ENCODE measurements at regions not wholly inside any gene's neighbourhood (a gene's known extent, or its start where the extent isn't known, plus 50 kb on each side); places are given as distances from the start of the nearest gene placed in this dataset.

- no peaks in the 10 kb centered on the region for H3K4me1 ChIP-seq (ENCODE audit: control insufficient read depth, insufficient read depth, low read length)
- H3K79me2 ChIP-seq (ENCODE audit: control insufficient read depth, insufficient read depth, low read length): no peaks in the 10 kb centered on the region
- no peak for TF ChIP-seq NRF1 (conservative IDR thresholded peaks at IDR 0.05; ENCODE audit: low read depth, low read length)
- no peak for TF ChIP-seq ZZZ3 (IDR thresholded peaks at IDR 0.05; ENCODE audit: control insufficient read depth, insufficient read length, low read depth)
- no peak for TF ChIP-seq GATAD2B (conservative IDR thresholded peaks at IDR 0.05; ENCODE audit: low read depth)
- TF ChIP-seq BCL3 (IDR thresholded peaks at IDR 0.05; ENCODE audit: borderline replicate concordance, insufficient read depth, low read depth, low read length, poor library complexity, severe bottlenecking): no peak
- no peak for TF ChIP-seq CBX3 (IDR thresholded peaks at IDR 0.05; ENCODE audit: borderline replicate concordance, low read depth)
- ChIA-PET POLR2A (no interaction called here), CTCF (no interaction called here), RAD21 (ENCODE audit: unreplicated experiment) (no interaction called here), SMC1A (ENCODE audit: uncharacterized antibody, unreplicated experiment) (no interaction called here)
- no peaks in the 10 kb centered on the region for H3K36me3 ChIP-seq (ENCODE audit: control insufficient read depth in 2 of 2, insufficient read depth in 2 of 2, low read length in 1 of 2)
- H3K4me2 ChIP-seq (ENCODE audit: control insufficient read depth, insufficient read depth): no peak overlapping the region
- 50% methylated on average over 2 of the region's 2 CpGs for WGBS (ENCODE audit: insufficient coverage, insufficient replicate concordance, low lambda C conversion rate, missing lambda C conversion rate)
- no peaks in the 10 kb centered on the region for H3K9me3 ChIP-seq (replicated peaks; ENCODE audit: control insufficient read depth, insufficient read depth, low read length)
- in situ Hi-C loops (cut with MboI) (no loop called here), intact Hi-C loops (cut with micrococcal nuclease; ENCODE audit: unreplicated experiment) (no loop called here)
- no peak overlapping the region for H2AFZ ChIP-seq (ENCODE audit: control insufficient read depth, low read depth, low read length)
- no peak overlapping the region for H3K9ac ChIP-seq (ENCODE audit: control insufficient read depth, insufficient read depth, low read length)
- no peaks in the 10 kb centered on the region for H3K27me3 ChIP-seq (replicated peaks in 1 of 2; ENCODE audit: control insufficient read depth in 2 of 2, insufficient read depth in 2 of 2, low read length in 1 of 2)
- ATAC-seq: no peak
- H3K4me3 ChIP-seq: no peak overlapping the region
- no peak overlapping the region for H3K27ac ChIP-seq (ENCODE audit: control insufficient read depth, insufficient read depth)
- BruUV-seq (replicated peaks): no TSS peak
- no peak for FAIRE-seq
- no peak for DNase-seq (ENCODE audit: low read depth, low spot score)
- no peaks in the 10 kb centered on the region for H4K20me1 ChIP-seq (ENCODE audit: control insufficient read depth, insufficient read depth)
Measured at GRCh38 chr5:117191251-117191650, 616.6 kb upstream of the SEMA6A start.

DNA sequence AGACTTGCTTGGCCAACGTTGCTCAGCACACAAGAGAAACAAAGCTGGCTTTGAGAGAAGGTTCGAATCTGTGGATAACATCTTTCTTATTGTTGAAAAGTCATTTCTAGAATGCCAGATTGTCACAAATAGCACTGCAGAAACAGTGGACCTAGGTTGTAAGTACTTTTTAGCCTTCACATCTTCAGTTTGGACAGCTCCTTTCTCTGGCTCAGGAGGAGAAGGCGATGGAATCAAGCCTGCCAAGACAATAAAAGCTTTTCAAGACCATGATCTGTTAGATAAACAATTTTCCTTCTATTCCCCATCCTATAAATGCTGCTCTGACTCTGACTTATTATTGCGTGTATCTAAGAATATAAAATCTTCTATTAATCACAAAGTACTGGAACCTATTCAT, 615.2 kb upstream of the SEMA6A start:
- no peaks in the 10 kb centered on the region for H3K27me3 ChIP-seq (replicated peaks in 1 of 2; ENCODE audit: control insufficient read depth in 2 of 2, insufficient read depth in 2 of 2, low read length in 1 of 2)
- WGBS (ENCODE audit: insufficient coverage, insufficient replicate concordance, low lambda C conversion rate, missing lambda C conversion rate): 14% methylated on average over 4 of the region's 4 CpGs
- H2AFZ ChIP-seq (ENCODE audit: control insufficient read depth, low read depth, low read length): no peak overlapping the region
- intact Hi-C loops (cut with micrococcal nuclease; ENCODE audit: unreplicated experiment): no loop called here
- DNase-seq (ENCODE audit: low read depth, low spot score) (no peak), FAIRE-seq (no peak), ATAC-seq (no peak)
- no peaks in the 10 kb centered on the region for H4K20me1 ChIP-seq (ENCODE audit: control insufficient read depth, insufficient read depth)
- H3K4me3 ChIP-seq: no peak overlapping the region
- no peak overlapping the region for H3K27ac ChIP-seq (ENCODE audit: control insufficient read depth, insufficient read depth)
- H3K36me3 ChIP-seq (ENCODE audit: control insufficient read depth in 2 of 2, insufficient read depth in 2 of 2, low read length in 1 of 2): no peaks in the 10 kb centered on the region
- ChIA-PET RAD21 (ENCODE audit: unreplicated experiment) (no interaction called here), POLR2A (no interaction called here), CTCF (interaction anchor here (0.6 to 1.1 kb wide), 3 partner anchors 23 to 472 kb away, joined by 3 read pairs; no protein-coding TSS in a partner anchor), SMC1A (ENCODE audit: uncharacterized antibody, unreplicated experiment) (no interaction called here)
- no peaks in the 10 kb centered on the region for H3K4me1 ChIP-seq (ENCODE audit: control insufficient read depth, insufficient read depth, low read length)
- no peaks in the 10 kb centered on the region for H3K9me3 ChIP-seq (replicated peaks; ENCODE audit: control insufficient read depth, insufficient read depth, low read length)
- H3K4me2 ChIP-seq (ENCODE audit: control insufficient read depth, insufficient read depth): no peak overlapping the region
- H3K9ac ChIP-seq (ENCODE audit: control insufficient read depth, insufficient read depth, low read length): no peak overlapping the region
- H3K79me2 ChIP-seq (ENCODE audit: control insufficient read depth, insufficient read depth, low read length): no peaks in the 10 kb centered on the region
- BruUV-seq (replicated peaks): no TSS peak
- in situ Hi-C loops (cut with MboI): no loop called here
- TF ChIP-seq POLR2A (IDR thresholded peaks at IDR 0.05; ENCODE audit: low read depth, low read length): no peak
- no peak for TF ChIP-seq MTA2 (IDR thresholded peaks at IDR 0.05; ENCODE audit: low read depth)
- TF ChIP-seq CREM (IDR thresholded peaks at IDR 0.05; ENCODE audit: low read depth): no peak
- no peak for TF ChIP-seq ZNF274 (IDR thresholded peaks at IDR 0.05; ENCODE audit: insufficient read depth, insufficient read length)
- TF ChIP-seq YY1 (IDR thresholded peaks at IDR 0.05; ENCODE audit: low read depth, low read length): no peak
- TF ChIP-seq, protein P1, sequence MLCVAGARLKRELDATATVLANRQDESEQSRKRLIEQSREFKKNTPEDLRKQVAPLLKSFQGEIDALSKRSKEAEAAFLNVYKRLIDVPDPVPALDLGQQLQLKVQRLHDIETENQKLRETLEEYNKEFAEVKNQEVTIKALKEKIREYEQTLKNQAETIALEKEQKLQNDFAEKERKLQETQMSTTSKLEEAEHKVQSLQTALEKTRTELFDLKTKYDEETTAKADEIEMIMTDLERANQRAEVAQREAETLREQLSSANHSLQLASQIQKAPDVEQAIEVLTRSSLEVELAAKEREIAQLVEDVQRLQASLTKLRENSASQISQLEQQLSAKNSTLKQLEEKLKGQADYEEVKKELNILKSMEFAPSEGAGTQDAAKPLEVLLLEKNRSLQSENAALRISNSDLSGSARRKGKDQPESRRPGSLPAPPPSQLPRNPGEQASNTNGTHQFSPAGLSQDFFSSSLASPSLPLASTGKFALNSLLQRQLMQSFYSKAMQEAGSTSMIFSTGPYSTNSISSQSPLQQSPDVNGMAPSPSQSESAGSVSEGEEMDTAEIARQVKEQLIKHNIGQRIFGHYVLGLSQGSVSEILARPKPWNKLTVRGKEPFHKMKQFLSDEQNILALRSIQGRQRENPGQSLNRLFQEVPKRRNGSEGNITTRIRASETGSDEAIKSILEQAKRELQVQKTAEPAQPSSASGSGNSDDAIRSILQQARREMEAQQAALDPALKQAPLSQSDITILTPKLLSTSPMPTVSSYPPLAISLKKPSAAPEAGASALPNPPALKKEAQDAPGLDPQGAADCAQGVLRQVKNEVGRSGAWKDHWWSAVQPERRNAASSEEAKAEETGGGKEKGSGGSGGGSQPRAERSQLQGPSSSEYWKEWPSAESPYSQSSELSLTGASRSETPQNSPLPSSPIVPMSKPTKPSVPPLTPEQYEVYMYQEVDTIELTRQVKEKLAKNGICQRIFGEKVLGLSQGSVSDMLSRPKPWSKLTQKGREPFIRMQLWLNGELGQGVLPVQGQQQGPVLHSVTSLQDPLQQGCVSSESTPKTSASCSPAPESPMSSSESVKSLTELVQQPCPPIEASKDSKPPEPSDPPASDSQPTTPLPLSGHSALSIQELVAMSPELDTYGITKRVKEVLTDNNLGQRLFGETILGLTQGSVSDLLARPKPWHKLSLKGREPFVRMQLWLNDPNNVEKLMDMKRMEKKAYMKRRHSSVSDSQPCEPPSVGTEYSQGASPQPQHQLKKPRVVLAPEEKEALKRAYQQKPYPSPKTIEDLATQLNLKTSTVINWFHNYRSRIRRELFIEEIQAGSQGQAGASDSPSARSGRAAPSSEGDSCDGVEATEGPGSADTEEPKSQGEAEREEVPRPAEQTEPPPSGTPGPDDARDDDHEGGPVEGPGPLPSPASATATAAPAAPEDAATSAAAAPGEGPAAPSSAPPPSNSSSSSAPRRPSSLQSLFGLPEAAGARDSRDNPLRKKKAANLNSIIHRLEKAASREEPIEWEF (IDR thresholded peaks at IDR 0.05; ENCODE audit: insufficient replicate concordance, low read depth, low read length): no peak
- no peak for TF ChIP-seq SIN3A (IDR thresholded peaks at IDR 0.05; ENCODE audit: low read depth, low read length)
- TF ChIP-seq KAT2A (conservative IDR thresholded peaks at IDR 0.05; ENCODE audit: control insufficient read depth, low read depth, low read length): no peak
- no peak for TF ChIP-seq NBN (IDR thresholded peaks at IDR 0.05)
- no peak for TF ChIP-seq MXI1 (IDR thresholded peaks at IDR 0.05; ENCODE audit: low read depth, low read length)

Measured in GM12878 (cell line).